ENCODE measurements at regions not wholly inside any gene's neighbourhood (a gene's known extent, or its start where the extent isn't known, plus 50 kb on each side); places are given as distances from the start of the nearest gene placed in this dataset.

DNA sequence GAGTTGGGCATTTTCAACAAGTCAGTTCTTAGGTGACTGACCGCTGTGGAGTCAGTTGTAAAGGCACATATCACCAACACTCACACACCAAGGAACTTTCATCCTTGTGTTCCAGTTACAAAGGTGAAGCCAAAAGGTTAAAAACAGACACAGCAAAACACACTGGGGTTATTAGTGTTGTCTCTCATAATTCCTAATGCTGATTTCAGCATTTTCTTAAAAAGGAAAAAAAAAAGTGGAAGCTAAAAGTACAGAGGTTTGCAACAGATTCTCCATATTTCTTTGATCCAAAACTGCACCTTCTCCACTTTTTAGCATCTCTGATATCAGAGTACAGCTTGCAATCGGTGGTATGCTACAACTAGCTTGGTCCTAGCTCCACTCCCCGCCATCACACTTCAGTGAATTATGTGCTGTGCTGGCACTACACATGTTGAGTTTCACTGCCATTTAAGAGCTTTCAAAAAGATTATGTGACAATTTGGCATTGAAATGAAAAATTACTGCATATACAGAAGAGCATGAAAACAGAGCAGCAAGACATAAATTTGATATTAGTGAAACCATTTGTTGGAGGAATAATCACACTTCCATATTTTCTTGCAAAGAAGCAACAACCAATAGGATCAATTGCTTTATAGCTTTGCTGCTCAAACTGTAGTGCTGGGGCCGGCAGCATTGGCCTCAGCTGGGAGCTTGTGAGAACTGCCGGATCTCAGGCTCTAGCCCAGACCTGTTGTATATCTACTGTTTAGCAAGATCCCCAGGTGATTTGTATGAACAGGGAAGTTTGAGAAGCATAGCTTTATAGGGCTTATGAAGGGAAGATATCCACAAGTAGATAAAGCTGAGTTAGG is 62.3 kb upstream of the DAPL1 start:
- DNase-seq, result no peak
- TF ChIP-seq, protein P1, sequence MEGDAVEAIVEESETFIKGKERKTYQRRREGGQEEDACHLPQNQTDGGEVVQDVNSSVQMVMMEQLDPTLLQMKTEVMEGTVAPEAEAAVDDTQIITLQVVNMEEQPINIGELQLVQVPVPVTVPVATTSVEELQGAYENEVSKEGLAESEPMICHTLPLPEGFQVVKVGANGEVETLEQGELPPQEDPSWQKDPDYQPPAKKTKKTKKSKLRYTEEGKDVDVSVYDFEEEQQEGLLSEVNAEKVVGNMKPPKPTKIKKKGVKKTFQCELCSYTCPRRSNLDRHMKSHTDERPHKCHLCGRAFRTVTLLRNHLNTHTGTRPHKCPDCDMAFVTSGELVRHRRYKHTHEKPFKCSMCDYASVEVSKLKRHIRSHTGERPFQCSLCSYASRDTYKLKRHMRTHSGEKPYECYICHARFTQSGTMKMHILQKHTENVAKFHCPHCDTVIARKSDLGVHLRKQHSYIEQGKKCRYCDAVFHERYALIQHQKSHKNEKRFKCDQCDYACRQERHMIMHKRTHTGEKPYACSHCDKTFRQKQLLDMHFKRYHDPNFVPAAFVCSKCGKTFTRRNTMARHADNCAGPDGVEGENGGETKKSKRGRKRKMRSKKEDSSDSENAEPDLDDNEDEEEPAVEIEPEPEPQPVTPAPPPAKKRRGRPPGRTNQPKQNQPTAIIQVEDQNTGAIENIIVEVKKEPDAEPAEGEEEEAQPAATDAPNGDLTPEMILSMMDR (IDR thresholded peaks at IDR 0.05), result no peak
- Histone ChIP-seq H3K4me1 (no peaks in the 10 kb centered on the region), H3K9me3 (no peaks in the 10 kb centered on the region), H3K27me3 (no peaks in the 10 kb centered on the region), H3K27ac (no peak overlapping the region), H3K9ac (ENCODE audit: low read depth in 2 of 2, low read length in 2 of 2) (no peak overlapping the region), H3K4me3 (no peak overlapping the region), H3K36me3 (no peaks in the 10 kb centered on the region)
- intact Hi-C loops (cut with DNase I), result no loop called here

DNA sequence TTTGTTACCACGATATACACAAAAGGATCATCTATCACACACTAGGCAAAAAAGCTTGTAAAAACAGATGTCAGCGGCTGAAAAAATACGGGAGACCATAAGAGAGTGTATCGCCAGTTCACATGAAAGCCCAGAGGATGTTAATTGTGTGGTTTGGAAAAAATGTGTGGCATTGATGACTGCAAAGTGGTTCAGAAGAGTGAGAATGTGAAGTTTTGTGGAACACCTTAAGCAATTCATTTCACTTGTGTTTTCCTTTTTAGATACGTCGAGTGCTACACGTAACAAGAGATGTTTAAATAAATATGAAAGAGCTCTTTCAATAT is 61.7 kb upstream of the DAPL1 start:
- intact Hi-C loops (cut with DNase I), result no loop called here
- Histone ChIP-seq H3K36me3 (no peaks in the 10 kb centered on the region), H3K4me3 (no peak overlapping the region), H3K9me3 (no peaks in the 10 kb centered on the region), H3K27me3 (no peaks in the 10 kb centered on the region), H3K9ac (ENCODE audit: low read depth in 2 of 2, low read length in 2 of 2) (no peak overlapping the region), H3K4me1 (no peaks in the 10 kb centered on the region), H3K27ac (no peak overlapping the region)
- TF ChIP-seq, protein P1 (IDR thresholded peaks at IDR 0.05), result no peak
- DNase-seq, result no peak

GRCh38 chr2:158734442-158734841 is 60.7 kb upstream of the DAPL1 start:
- Histone ChIP-seq H3K36me3 (no peaks in the 10 kb centered on the region), H3K9ac (ENCODE audit: low read depth in 2 of 2, low read length in 2 of 2) (no peak overlapping the region), H3K27ac (no peak overlapping the region), H3K4me3 (no peak overlapping the region), H3K4me1 (no peaks in the 10 kb centered on the region), H3K9me3 (no peaks in the 10 kb centered on the region), H3K27me3 (no peaks in the 10 kb centered on the region)
- intact Hi-C loops (cut with DNase I), result no loop called here
- TF ChIP-seq, protein P1 (IDR thresholded peaks at IDR 0.05), result no peak
- DNase-seq, result no peak

- H3K27ac ChIP-seq, result no peak overlapping the region
- no peaks in the 10 kb centered on the region for H3K4me1 ChIP-seq
- no peak for DNase-seq
- TF ChIP-seq, protein P1 (IDR thresholded peaks at IDR 0.05), result no peak
- intact Hi-C loops (cut with DNase I), result no loop called here
- H3K9ac ChIP-seq (ENCODE audit: low read depth in 2 of 2, low read length in 2 of 2), result no peak overlapping the region
- H3K27me3 ChIP-seq, result no peaks in the 10 kb centered on the region
- no peaks in the 10 kb centered on the region for H3K36me3 ChIP-seq
- H3K9me3 ChIP-seq, result no peaks in the 10 kb centered on the region
- no peak overlapping the region for H3K4me3 ChIP-seq
Observed at GRCh38 chr2:158735822-158736580, 59.1 kb upstream of the DAPL1 start.

DNA sequence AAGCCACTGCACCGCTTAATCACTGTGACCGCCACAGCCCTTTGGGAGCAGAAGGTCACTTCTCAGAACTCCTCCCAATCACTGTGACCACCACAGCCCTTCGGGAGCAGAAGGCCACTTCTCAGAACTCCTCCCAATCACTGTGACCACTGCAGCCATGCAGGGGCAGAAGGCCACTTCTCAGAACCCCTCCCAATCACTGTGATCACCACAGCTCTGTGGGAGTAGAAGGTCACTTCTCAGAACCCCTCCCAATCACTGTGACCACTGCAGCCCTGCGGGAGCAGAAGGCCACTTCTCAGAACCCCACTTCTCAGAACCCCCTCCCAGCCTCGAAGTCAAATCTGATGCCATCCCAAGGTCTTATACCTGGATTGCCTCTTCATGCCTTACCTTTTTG is 56.8 kb upstream of the DAPL1 start:
- intact Hi-C loops (cut with DNase I), result no loop called here
- TF ChIP-seq, protein P1 (IDR thresholded peaks at IDR 0.05), result no peak
- Histone ChIP-seq H3K27ac (no peak overlapping the region), H3K4me3 (no peak overlapping the region), H3K36me3 (no peaks in the 10 kb centered on the region), H3K4me1 (no peaks in the 10 kb centered on the region), H3K9me3 (no peaks in the 10 kb centered on the region), H3K27me3 (no peaks in the 10 kb centered on the region), H3K9ac (ENCODE audit: low read depth in 2 of 2, low read length in 2 of 2) (no peak overlapping the region)
- DNase-seq, result no peak

Measured in colonic mucosa (tissue), 4 donors.